OCI-LY3 (cell line): ENCODE measurements at regions not wholly inside any gene's neighbourhood (a gene's known extent, or its start where the extent isn't known, plus 50 kb on each side); places are given as distances from the start of the nearest gene placed in this dataset.

ENCODE experiments used
- EZH2phosphoT487 ChIP-seq: fragments of 200-600 bp; shearing (Covaris generic); IDR thresholded peaks from 2 replicates; pipeline ENCODE4 v1.6.1; 2018; ENCODE audit warnings: antibody characterized with exemption, mixed run types, low read depth
- TF ChIP-seq, protein P1 (sequence below): fragments of 200-600, 300-600 bp; sonication (generic); IDR thresholded peaks from 2 replicates; pipeline ENCODE4 v1.5.1; 2014; ENCODE audit warnings: antibody characterized with exemption, low read length, low read depth

GRCh38 chr7:110317541-110318265 is 773.2 kb upstream of the LRRN3 start:
- TF ChIP-seq, protein P1, sequence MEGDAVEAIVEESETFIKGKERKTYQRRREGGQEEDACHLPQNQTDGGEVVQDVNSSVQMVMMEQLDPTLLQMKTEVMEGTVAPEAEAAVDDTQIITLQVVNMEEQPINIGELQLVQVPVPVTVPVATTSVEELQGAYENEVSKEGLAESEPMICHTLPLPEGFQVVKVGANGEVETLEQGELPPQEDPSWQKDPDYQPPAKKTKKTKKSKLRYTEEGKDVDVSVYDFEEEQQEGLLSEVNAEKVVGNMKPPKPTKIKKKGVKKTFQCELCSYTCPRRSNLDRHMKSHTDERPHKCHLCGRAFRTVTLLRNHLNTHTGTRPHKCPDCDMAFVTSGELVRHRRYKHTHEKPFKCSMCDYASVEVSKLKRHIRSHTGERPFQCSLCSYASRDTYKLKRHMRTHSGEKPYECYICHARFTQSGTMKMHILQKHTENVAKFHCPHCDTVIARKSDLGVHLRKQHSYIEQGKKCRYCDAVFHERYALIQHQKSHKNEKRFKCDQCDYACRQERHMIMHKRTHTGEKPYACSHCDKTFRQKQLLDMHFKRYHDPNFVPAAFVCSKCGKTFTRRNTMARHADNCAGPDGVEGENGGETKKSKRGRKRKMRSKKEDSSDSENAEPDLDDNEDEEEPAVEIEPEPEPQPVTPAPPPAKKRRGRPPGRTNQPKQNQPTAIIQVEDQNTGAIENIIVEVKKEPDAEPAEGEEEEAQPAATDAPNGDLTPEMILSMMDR = no peak
- TF ChIP-seq EZH2phosphoT487 = no peak
